Fibroblast of lung (primary cell): ENCODE measurements at regions not wholly inside any gene's neighbourhood (a gene's known extent, or its start where the extent isn't known, plus 50 kb on each side); places are given as distances from the start of the nearest gene placed in this dataset.

ENCODE experiments used
- DNase-seq, 2 donors: peaks; one replicate each; pipeline versions ENCODE4 v3.0.0 to v3.0.0-alpha.2; 2010; ENCODE audit warnings: low read depth in 2 of 2
- H2AFZ ChIP-seq: 2 replicates; pipeline ENCODE4 v1.5.1; 2012; ENCODE audit warnings: low read length, control low read depth, inconsistent platforms
- H3K27ac ChIP-seq: 2 replicates; pipeline ENCODE4 v1.5.1; 2011; ENCODE audit warnings: low read length, control low read depth; ENCODE audit not compliant: insufficient read depth
- H3K27me3 ChIP-seq: 2 replicates; pipeline ENCODE4 v1.5.1; 2011; ENCODE audit warnings: mild to moderate bottlenecking, low read length; ENCODE audit not compliant: control insufficient read depth, insufficient read depth
- H3K36me3 ChIP-seq: 2 replicates; pipeline ENCODE4 v1.5.1; 2011; ENCODE audit warnings: low read length; ENCODE audit not compliant: control insufficient read depth, insufficient read depth
- H3K4me1 ChIP-seq: 2 replicates; pipeline ENCODE4 v1.5.1; 2011; ENCODE audit warnings: low read length; ENCODE audit not compliant: control insufficient read depth, insufficient read depth; ENCODE audit errors: extremely low read depth
- H3K4me2 ChIP-seq: 2 replicates; pipeline ENCODE4 v1.5.1; 2011; ENCODE audit warnings: low read length, control low read depth; ENCODE audit not compliant: insufficient read depth; ENCODE audit errors: extremely low read depth
- H3K4me3 ChIP-seq, 4 experiments: fragments of 200-600 bp in 1 of 4; sonication (generic) in 1 of 4; replicated peaks in 1 of 4; 2 replicates each; pipeline ENCODE4 v1.5.1; 2011 to 2016; ENCODE audit warnings: low read length in 4 of 4, low read depth in 3 of 4, mild to moderate bottlenecking in 3 of 4, control low read depth in 2 of 4, inconsistent platforms in 1 of 4, mixed read lengths in 1 of 4; ENCODE audit not compliant: insufficient read depth in 1 of 4; ENCODE audit errors: control extremely low read depth in 1 of 4
- H3K79me2 ChIP-seq: 2 replicates; pipeline ENCODE4 v1.5.1; 2012; ENCODE audit warnings: mild to moderate bottlenecking, low read length, inconsistent platforms; ENCODE audit not compliant: control insufficient read depth, insufficient read depth
- H3K9ac ChIP-seq: 2 replicates; pipeline ENCODE4 v1.5.1; 2011; ENCODE audit warnings: mild to moderate bottlenecking, low read length, control low read depth; ENCODE audit not compliant: insufficient read depth
- H3K9me3 ChIP-seq: 2 replicates; pipeline ENCODE4 v1.5.1; 2012; ENCODE audit warnings: low read depth, low read length; ENCODE audit not compliant: control insufficient read depth, insufficient read depth
- H4K20me1 ChIP-seq: 2 replicates; pipeline ENCODE4 v1.5.1; 2011; ENCODE audit warnings: low read length; ENCODE audit not compliant: control insufficient read depth, insufficient read depth; ENCODE audit errors: extremely low read depth
- CTCF ChIP-seq, 2 donors: IDR thresholded peaks in 1 of 2; conservative IDR thresholded peaks in 1 of 2; 1 replicate in 1 of 2; 2 replicates in 1 of 2; pipeline ENCODE4 v1.5.1; 2011 to 2012; ENCODE audit warnings: low read length in 2 of 2, control low read depth in 1 of 2, inconsistent platforms in 1 of 2, low read depth in 1 of 2, mild to moderate bottlenecking in 1 of 2
- EZH2 ChIP-seq: IDR thresholded peaks from 2 replicates; pipeline ENCODE4 v1.5.1; 2012; ENCODE audit warnings: low read length, control low read depth, mild to moderate bottlenecking; ENCODE audit errors: missing control alignments

- DNase-seq, result peak; percentile 77 to 82
- no peaks in the 10 kb centered on the region for H4K20me1 ChIP-seq
- no peak overlapping the region for H3K27ac ChIP-seq
- TF ChIP-seq EZH2, result no peak
- no peak for TF ChIP-seq CTCF (conservative IDR thresholded peaks at IDR 0.05 in 1 of 2, IDR thresholded peaks at IDR 0.05 in 1 of 2; ENCODE audit: low read depth in 1 of 2, low read length in 2 of 2)
- peaks cover 7% of the 10 kb centered on the region for H3K4me1 ChIP-seq
- no peaks in the 10 kb centered on the region for H3K36me3 ChIP-seq
- no peaks in the 10 kb centered on the region for H3K27me3 ChIP-seq
- no peak overlapping the region for H3K4me2 ChIP-seq
- H3K79me2 ChIP-seq, result no peaks in the 10 kb centered on the region
- no peak overlapping the region for H2AFZ ChIP-seq
- H3K9me3 ChIP-seq, result no peaks in the 10 kb centered on the region
- no peak overlapping the region for H3K9ac ChIP-seq
- no peak overlapping the region for H3K4me3 ChIP-seq
Observed at GRCh38 chr2:12059616-12060441, 313.4 kb downstream of the LPIN1 start.

- no peak overlapping the region for H3K27ac ChIP-seq
- no peak for DNase-seq
- H3K9ac ChIP-seq, result no peak overlapping the region
- H3K4me2 ChIP-seq, result no peak overlapping the region
- no peaks in the 10 kb centered on the region for H4K20me1 ChIP-seq
- no peaks in the 10 kb centered on the region for H3K79me2 ChIP-seq
- no peaks in the 10 kb centered on the region for H3K27me3 ChIP-seq
- TF ChIP-seq CTCF (conservative IDR thresholded peaks at IDR 0.05 in 1 of 2, IDR thresholded peaks at IDR 0.05 in 1 of 2; ENCODE audit: low read depth in 1 of 2, low read length in 2 of 2) (no peak), EZH2 (no peak)
- no peaks in the 10 kb centered on the region for H3K36me3 ChIP-seq
- no peaks in the 10 kb centered on the region for H3K9me3 ChIP-seq
- H3K4me1 ChIP-seq, result peaks cover 7% of the 10 kb centered on the region
- no peak overlapping the region for H2AFZ ChIP-seq
- H3K4me3 ChIP-seq, result no peak overlapping the region
Observed at GRCh38 chr2:12060886-12061285, 314.5 kb downstream of the LPIN1 start.

GRCh38 chr2:12061286-12062052 lies 315.0 kb downstream of the LPIN1 start:
- Histone ChIP-seq H3K9ac (no peak overlapping the region), H3K4me3 (no peak overlapping the region), H3K27ac (no peak overlapping the region), H3K27me3 (no peaks in the 10 kb centered on the region), H2AFZ (no peak overlapping the region), H4K20me1 (no peaks in the 10 kb centered on the region), H3K79me2 (no peaks in the 10 kb centered on the region), H3K4me1 (peaks cover 7% of the 10 kb centered on the region), H3K9me3 (no peaks in the 10 kb centered on the region), H3K36me3 (no peaks in the 10 kb centered on the region), H3K4me2 (no peak overlapping the region)
- DNase-seq, result peak in 1 of 2 donors; percentile 40
- TF ChIP-seq CTCF (conservative IDR thresholded peaks at IDR 0.05 in 1 of 2, IDR thresholded peaks at IDR 0.05 in 1 of 2; ENCODE audit: low read depth in 1 of 2, low read length in 2 of 2) (no peak), EZH2 (no peak)
